CD1c-positive myeloid dendritic cell (primary cell): ENCODE measurements at regions not wholly inside any gene's neighbourhood (a gene's known extent, or its start where the extent isn't known, plus 50 kb on each side); places are given as distances from the start of the nearest gene placed in this dataset.

Source experiments
- DNase-seq: peaks from one replicate; pipeline ENCODE4 v3.0.0-alpha.2; 2016; ENCODE audit errors: extremely low spot score

GRCh38 chr5:87051502-87052113 is 216.1 kb upstream of the RASA1 start:
- DNase-seq: peak; percentile 45

GRCh38 chr5:87053146-87053545 is 214.5 kb upstream of the RASA1 start:
- peak; percentile 55 for DNase-seq

DNA sequence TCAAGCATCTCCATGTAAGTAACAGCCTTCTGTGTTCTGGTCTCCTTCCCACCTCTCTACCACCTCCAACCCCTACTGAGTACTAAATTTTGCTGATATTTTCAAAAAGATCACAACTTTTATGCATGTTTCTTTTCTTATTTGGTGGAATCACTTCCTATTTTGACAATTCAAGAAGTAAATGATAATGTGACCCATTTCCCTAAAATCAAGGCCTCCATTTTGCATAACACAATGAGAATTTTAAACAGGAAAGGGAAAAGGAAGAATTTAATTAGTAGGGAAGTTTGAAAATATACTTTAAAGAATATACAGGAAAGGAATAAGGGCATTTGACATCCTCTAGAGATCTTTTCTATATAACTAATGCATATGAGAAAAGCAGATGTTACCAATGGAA is 212.9 kb upstream of the RASA1 start:
- DNase-seq: peak; percentile 68

- no peak for DNase-seq
Measured at GRCh38 chr5:87061046-87061445, 206.6 kb upstream of the RASA1 start.

- no peak for DNase-seq
Measured at GRCh38 chr5:87069311-87069710, 198.4 kb upstream of the RASA1 start.

DNA sequence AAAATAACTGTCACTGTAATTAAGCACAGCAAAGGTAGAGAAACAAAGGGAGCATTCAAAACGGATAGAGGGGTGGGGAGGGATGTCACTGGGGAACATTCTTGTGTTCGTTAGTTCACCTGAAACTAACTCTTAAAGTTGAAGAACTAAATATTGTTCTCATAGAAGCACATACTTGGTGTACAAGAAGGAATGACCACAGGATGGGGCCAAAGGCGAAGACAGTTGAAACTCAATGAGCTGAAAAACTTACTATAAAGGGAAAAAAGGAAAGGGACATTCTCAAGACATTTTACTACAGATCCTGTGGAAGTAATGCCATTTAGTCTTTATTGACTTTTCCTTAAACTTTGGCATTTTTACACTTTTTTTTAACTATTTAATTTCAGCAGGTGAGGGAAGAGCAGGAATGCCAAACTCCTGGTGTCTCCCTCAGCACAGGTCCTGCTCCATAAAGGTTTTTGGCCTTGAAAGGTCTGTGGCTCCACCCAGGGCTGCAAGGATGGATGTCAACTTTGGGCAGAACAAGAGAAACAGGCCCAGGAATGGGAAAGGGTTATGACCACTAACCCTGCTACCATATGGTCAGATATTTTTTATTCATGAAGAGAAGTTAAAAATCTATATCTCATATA is 197.6 kb upstream of the RASA1 start:
- peak; percentile 38 for DNase-seq

DNA sequence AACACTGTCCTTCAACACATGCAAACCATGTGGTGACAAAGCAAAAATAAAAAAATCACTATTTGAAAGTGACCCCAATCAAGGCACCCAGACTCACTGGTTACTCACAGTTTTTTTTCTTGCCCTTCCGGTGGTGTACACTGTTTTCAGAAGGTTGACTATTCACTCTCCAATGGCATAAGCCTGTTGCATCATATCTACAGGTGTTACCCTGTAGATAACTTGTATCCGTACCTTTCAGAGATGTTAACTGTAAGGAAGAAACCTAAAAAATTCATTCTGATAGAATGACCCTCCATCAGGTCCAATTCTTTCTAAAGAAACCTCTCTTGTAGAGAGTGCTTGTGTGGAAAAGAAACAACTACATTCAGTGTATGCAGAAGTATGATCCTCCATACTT is 193.6 kb upstream of the RASA1 start:
- no peak for DNase-seq

- DNase-seq: no peak
Measured at GRCh38 chr5:87074934-87075541, 192.6 kb upstream of the RASA1 start.

DNA sequence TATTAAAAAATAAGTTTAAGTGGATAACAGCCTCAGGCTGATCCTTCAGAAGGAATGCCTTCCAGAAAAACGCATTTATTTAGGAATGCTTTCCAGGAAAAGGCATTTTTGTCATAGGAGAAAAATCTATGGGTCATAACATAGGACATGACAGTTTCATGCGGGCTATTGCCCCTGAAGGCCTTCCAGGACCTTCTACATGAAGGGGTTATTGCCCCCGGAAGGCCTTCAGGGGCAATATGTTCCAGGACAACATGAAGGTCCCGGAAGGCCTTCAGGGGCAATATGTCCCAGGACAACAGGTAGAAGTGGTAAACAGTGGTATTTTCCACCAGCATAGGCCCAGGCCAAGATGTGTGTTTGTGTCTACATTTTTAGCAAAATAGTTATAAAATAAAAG is 191.3 kb upstream of the RASA1 start:
- DNase-seq: no peak

DNA sequence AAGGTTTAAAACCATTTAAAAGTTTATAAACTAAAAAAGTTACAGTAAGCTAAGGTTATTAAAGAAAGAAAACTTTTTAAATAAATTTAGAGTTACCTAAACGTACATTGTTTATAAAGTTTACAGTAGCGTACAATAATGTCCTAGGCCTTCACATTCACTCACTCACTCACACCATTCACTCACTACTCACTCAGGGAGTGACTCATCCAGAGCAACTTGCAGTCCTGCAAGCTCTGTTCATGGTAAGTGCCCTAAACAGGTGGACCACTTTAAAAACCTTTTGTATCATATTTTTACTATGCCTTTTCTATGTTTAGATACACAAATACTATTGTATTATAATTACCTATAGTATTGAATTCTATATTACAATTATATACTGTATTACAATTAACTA is 190.8 kb upstream of the RASA1 start:
- no peak for DNase-seq

- DNase-seq: no peak
Measured at GRCh38 chr5:87079219-87079618, 188.5 kb upstream of the RASA1 start.

DNA sequence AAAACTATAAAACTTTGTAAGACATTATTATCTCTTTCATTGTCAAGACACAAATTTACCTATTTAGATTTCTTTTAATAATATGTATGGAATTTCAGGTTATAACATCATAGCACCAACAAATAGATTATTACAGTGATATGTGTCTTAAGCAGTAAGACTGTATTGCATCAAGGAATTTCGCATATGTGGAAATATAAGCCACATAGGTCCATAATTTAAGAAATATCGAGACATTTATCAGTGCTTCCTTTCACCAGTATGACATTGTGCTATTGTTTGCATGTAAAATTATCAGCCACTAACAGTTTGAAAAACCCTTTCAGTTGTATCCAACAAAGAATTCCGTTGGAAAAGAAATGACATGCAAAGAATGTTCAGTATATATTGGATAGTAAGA is 186.7 kb upstream of the RASA1 start:
- DNase-seq: peak; percentile 41

- DNase-seq: peak; percentile 87
Measured at GRCh38 chr5:87081511-87082372, 185.9 kb upstream of the RASA1 start.

- no peak for DNase-seq
Measured at GRCh38 chr5:87094347-87094746, 173.3 kb upstream of the RASA1 start.

DNA sequence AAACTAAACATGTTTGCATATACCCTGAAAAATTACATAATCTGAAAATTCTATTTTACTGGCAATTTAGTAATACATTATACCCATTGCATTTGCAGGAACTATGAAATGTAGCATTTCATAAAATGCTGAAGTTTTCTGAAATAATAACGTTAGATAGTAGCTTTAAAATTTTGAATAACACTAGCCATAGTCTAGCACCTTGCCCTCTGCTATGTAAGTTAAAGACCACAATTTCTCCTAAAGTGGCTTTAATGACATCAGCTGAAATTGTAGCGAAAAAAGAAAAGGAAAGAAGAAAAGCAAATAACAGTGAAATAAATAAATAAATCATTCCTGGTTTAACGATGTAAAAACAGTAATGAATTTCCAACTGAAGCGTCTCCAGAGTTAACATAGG is 172.8 kb upstream of the RASA1 start:
- DNase-seq: no peak

DNA sequence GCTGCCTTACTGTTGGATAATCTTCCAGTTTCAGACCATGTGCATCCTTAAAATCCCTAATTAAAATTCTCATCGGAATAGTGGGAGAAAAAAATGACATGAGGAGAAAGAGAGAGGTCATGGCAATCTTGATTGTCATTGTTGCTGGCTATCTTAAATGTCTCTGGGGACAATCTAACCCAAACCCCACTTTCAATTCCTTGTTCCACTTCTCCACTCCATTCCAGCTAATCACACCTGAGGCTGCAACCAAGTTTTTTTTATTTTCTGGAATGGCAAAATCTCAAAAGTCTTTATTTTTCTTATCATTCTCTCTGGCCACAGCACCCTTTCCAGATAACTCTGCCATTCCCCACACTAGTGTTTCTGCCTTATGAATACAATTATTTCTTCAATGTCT is 171.9 kb upstream of the RASA1 start:
- DNase-seq: no peak

- no peak for DNase-seq
Measured at GRCh38 chr5:87097664-87098063, 170.0 kb upstream of the RASA1 start.

DNA sequence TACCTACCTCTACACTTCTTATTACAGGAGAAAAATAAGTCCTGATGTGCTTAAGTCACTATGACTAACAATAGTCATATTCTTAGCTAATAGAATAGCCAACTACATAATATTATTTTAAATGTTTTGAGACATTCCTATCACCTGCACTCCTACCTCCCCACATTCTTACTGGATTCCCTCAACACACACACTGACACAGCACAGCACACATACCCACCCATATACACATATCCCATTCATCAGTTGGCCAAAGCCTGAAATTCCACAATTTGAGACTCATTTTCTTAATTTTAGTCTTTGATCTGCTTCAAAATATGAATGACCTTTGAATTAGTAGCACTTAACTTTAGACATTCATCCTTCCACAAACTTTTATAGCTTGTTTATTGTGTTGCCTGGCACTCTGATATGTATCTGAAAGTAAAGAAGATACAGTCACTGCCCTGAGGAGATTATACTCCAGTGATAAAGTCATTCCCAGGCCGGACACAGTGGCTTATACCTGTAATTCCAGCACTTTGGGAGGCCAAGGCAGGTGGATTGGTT is 168.3 kb upstream of the RASA1 start:
- DNase-seq: no peak

DNA sequence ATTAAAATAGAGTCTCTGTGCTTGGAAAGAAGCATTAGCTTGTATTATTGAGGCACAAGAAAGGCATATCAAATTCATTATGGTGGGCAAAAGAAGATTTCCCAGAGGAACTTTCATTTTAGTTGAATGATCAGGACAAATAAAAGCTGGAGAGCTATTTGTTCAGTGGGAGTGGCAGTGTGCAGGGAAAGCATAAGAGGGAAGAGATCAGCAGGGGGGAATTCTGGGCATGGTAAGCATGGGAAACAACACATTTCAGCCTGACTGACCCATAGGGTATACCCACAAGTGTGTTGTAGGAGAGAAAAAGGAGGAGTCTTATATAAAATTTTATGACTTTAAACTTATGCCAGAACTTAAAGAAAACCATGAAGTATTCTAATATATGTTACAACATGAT is 167.7 kb upstream of the RASA1 start:
- DNase-seq: no peak

- no peak for DNase-seq
Measured at GRCh38 chr5:87101321-87101720, 166.4 kb upstream of the RASA1 start.

GRCh38 chr5:87102841-87103240 is 164.8 kb upstream of the RASA1 start:
- DNase-seq: no peak

GRCh38 chr5:87103616-87104287 is 163.9 kb upstream of the RASA1 start:
- no peak for DNase-seq
